Suprapubic skin (tissue), 4 donors: ENCODE measurements at regions not wholly inside any gene's neighbourhood (a gene's known extent, or its start where the extent isn't known, plus 50 kb on each side); places are given as distances from the start of the nearest gene placed in this dataset.

Source experiments
- DNase-seq, 2 donors: peaks; one replicate each; pipeline ENCODE4 v3.0.0-alpha.2; 2019; ENCODE audit warnings: low spot score in 2 of 2
- H3K27ac ChIP-seq: fragments of 200-600 bp; sonication (generic); one replicate; pipeline ENCODE4 v1.5.1; 2019
- H3K27me3 ChIP-seq: fragments of 200-600 bp; sonication (generic); one replicate; pipeline ENCODE4 v1.5.1; 2019
- H3K36me3 ChIP-seq: fragments of 200-600 bp; sonication (generic); one replicate; pipeline ENCODE4 v1.5.1; 2019
- H3K4me1 ChIP-seq: fragments of 200-600 bp; sonication (generic); one replicate; pipeline ENCODE4 v1.5.1; 2019
- H3K4me3 ChIP-seq: fragments of 200-600 bp; sonication (generic); one replicate; pipeline ENCODE4 v1.5.1; 2019; ENCODE audit warnings: mild to moderate bottlenecking
- H3K9me3 ChIP-seq: fragments of 200-600 bp; sonication (generic); one replicate; pipeline ENCODE4 v1.5.1; 2019
- CTCF ChIP-seq, 2 donors: fragments of 200-600 bp in 1 of 2; fragments of 450-650 bp in 1 of 2; sonication (generic) in 1 of 2; IDR thresholded peaks; one replicate each; pipeline ENCODE4 v1.5.1; 2016 to 2019; ENCODE audit warnings: antibody characterized with exemption in 2 of 2, mild to moderate bottlenecking in 1 of 2, moderate library complexity in 1 of 2
- EP300 ChIP-seq: sonication (generic); formaldehyde crosslinking; IDR thresholded peaks from one replicate; pipeline ENCODE4 v1.6.1; 2017; ENCODE audit warnings: antibody characterized with exemption
- POLR2A ChIP-seq, 2 donors: fragments of 450-650 bp; IDR thresholded peaks; one replicate each; pipeline ENCODE4 v1.6.1; 2017; ENCODE audit warnings: antibody characterized with exemption in 2 of 2, mild to moderate bottlenecking in 2 of 2, moderate library complexity in 2 of 2
- POLR2AphosphoS5 ChIP-seq, 3 donors: sonication (generic); formaldehyde crosslinking; IDR thresholded peaks; one replicate each; pipeline ENCODE4 v1.6.1; 2017; ENCODE audit warnings: antibody characterized with exemption in 3 of 3
- WGBS: methylation state at CpG from one replicate; pipeline ENCODE4 v1.1.5; 2018; 5-methylcytosine and 5-hydroxymethylcytosine counted together

- H3K27me3 ChIP-seq: peaks cover 4% of the 10 kb centered on the region
- no peaks in the 10 kb centered on the region for H3K9me3 ChIP-seq
- H3K36me3 ChIP-seq: no peaks in the 10 kb centered on the region
- TF ChIP-seq EP300: no peak
- TF ChIP-seq POLR2AphosphoS5 (IDR thresholded peaks at IDR 0.05): no peak
- no peak for TF ChIP-seq POLR2A (IDR thresholded peaks at IDR 0.05)
- TF ChIP-seq CTCF (IDR thresholded peaks at IDR 0.05): no peak
- H3K27ac ChIP-seq: no peak overlapping the region
- DNase-seq: no peak
- WGBS: 43% methylated on average over 2 of the region's 2 CpGs
- H3K4me1 ChIP-seq: no peaks in the 10 kb centered on the region
- no peak overlapping the region for H3K4me3 ChIP-seq
These were observed 170.7 kb upstream of the IRX1 start for GRCh38 chr5:3424946-3425345.

GRCh38 chr5:3417376-3417943, 178.2 kb upstream of the IRX1 start:
- Histone ChIP-seq H3K4me3 (no peak overlapping the region), H3K36me3 (no peaks in the 10 kb centered on the region), H3K4me1 (no peaks in the 10 kb centered on the region), H3K9me3 (no peaks in the 10 kb centered on the region), H3K27me3 (no peaks in the 10 kb centered on the region), H3K27ac (no peak overlapping the region)
- DNase-seq: no peak
- TF ChIP-seq EP300 (no peak), POLR2A (IDR thresholded peaks at IDR 0.05) (no peak), POLR2AphosphoS5 (IDR thresholded peaks at IDR 0.05) (no peak), CTCF (IDR thresholded peaks at IDR 0.05) (no peak)
- 70% methylated on average over 12 of the region's 17 CpGs for WGBS

GRCh38 chr5:3414371-3414770, 181.3 kb upstream of the IRX1 start:
- no peak for DNase-seq
- Histone ChIP-seq H3K9me3 (no peaks in the 10 kb centered on the region), H3K4me1 (no peaks in the 10 kb centered on the region), H3K4me3 (no peak overlapping the region), H3K36me3 (no peaks in the 10 kb centered on the region), H3K27ac (no peak overlapping the region), H3K27me3 (no peaks in the 10 kb centered on the region)
- 58% methylated on average over 7 of the region's 7 CpGs for whole genome bisulfite sequencing
- TF ChIP-seq EP300 (no peak), POLR2A (IDR thresholded peaks at IDR 0.05) (no peak), CTCF (IDR thresholded peaks at IDR 0.05) (no peak), POLR2AphosphoS5 (IDR thresholded peaks at IDR 0.05) (no peak)

- DNase-seq: no peak
- TF ChIP-seq CTCF (IDR thresholded peaks at IDR 0.05) (no peak), EP300 (no peak), POLR2A (IDR thresholded peaks at IDR 0.05) (no peak), POLR2AphosphoS5 (IDR thresholded peaks at IDR 0.05) (no peak)
- Histone ChIP-seq H3K27me3 (no peaks in the 10 kb centered on the region), H3K9me3 (no peaks in the 10 kb centered on the region), H3K27ac (no peak overlapping the region), H3K4me1 (no peaks in the 10 kb centered on the region), H3K36me3 (no peaks in the 10 kb centered on the region), H3K4me3 (no peak overlapping the region)
- 52% methylated on average over 1 of the region's 1 CpG for WGBS
These were observed 183.5 kb upstream of the IRX1 start for GRCh38 chr5:3412146-3412545.

- TF ChIP-seq POLR2AphosphoS5 (IDR thresholded peaks at IDR 0.05) (no peak), EP300 (no peak), POLR2A (IDR thresholded peaks at IDR 0.05) (no peak), CTCF (IDR thresholded peaks at IDR 0.05) (no peak)
- WGBS: 83% methylated on average over 2 of the region's 2 CpGs
- no peaks in the 10 kb centered on the region for H3K9me3 ChIP-seq
- H3K27me3 ChIP-seq: no peaks in the 10 kb centered on the region
- DNase-seq: no peak
- H3K36me3 ChIP-seq: no peaks in the 10 kb centered on the region
- no peaks in the 10 kb centered on the region for H3K4me1 ChIP-seq
- H3K27ac ChIP-seq: no peak overlapping the region
- H3K4me3 ChIP-seq: no peak overlapping the region
These were observed 184.3 kb upstream of the IRX1 start for GRCh38 chr5:3411363-3411762.
